GM19240 (cell line): ENCODE measurements at regions not wholly inside any gene's neighbourhood (a gene's known extent, or its start where the extent isn't known, plus 50 kb on each side); places are given as distances from the start of the nearest gene placed in this dataset.
A peak's percentile ranks its signal among the peaks of the same experiment; 100 is the strongest.

Source experiments
- DNase-seq: peaks from one replicate; pipeline ENCODE4 v3.0.0; 2011; ENCODE audit warnings: low spot score; ENCODE audit not compliant: insufficient read length

DNA sequence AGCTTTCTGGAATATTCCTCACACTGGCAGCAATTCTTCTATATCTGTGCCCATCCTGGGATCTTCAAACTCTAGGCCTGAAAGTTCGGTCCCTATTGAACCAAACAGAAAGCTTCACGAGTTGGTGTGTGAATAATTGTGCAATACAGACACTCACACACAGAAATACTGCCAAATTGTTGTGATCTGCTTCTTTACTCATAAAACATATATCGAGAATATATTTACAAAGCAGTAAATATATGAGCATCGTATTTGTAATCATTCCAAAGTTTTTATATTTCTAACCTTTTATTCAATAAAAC, 56.6 kb upstream of the BEX4 start:
- DNase-seq, result no peak

DNA sequence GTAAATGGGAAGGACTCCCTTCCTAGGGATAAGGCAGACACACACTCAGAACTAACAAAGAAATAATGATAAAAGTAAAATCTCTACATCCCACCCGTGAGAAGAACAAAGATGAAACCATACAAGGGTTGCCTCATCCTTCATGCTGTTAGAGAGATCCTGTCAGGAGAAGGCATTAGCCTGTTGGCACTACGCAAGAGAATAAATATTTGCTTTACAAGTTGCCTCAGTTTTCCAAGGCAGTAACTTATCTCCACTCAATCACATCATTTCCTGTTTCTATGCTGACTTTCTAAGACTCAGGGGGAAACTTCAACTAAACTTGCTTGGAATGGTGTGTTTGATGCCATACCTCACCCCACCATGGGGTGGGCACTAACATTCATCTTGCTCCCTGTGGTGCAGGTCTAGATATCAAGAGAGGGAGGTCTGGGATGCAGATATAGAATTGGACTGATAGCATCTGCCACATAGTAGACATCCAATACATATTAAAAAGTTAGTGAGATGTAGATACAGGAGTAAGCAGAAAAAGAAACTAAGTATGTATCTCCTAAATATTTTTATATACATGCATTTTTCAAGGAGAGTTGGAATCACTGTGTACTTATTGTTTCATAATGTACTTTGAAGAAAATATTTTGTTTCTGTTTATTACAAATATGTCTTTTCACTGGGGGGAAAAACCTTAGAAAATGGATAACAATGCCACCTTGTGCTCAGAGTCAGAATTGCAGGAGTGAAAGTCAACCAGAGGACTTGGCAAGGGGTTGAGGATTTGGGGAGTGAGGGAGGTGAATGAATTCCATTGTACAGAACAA, 57.2 kb upstream of the BEX4 start:
- peak; percentile 5 for DNase-seq

DNA sequence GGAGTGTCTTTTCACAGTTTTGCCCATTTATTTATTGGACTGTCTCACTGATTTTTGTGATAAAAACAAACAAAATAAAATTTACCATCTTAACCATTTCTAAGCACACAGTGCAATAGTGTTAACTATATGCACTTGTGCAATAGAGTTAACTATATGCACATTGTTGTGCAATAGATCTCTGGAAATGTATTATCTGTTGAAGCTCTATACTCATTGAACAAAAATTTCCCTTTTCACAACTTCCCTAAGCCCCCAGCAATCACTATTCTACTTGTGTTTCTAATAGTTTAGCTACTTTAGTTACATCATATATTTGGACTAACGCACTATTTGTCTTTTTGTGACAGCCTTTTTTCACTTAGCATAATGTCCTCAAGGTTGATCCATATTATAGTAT, 59.7 kb upstream of the BEX4 start:
- DNase-seq, result no peak

DNA sequence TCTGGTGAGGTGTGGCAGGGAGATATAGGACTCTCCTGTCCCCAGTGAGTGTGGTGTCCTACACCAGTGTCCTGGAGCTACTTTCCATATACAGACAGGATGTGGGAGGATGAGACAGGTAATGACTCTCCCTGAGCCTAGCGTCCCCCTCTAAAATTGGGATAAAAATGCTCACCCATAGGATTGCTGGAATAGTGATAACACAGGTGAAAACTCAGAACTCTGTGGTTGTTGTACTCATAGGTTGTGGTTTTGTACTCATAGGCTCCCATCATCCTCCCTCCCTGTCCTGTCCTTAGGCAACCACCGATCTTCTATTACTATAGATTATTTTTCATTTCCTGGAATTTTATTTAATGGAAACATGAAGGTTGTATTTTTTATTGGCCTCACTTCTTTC, 60.7 kb upstream of the NXF3 start:
- no peak for DNase-seq

DNA sequence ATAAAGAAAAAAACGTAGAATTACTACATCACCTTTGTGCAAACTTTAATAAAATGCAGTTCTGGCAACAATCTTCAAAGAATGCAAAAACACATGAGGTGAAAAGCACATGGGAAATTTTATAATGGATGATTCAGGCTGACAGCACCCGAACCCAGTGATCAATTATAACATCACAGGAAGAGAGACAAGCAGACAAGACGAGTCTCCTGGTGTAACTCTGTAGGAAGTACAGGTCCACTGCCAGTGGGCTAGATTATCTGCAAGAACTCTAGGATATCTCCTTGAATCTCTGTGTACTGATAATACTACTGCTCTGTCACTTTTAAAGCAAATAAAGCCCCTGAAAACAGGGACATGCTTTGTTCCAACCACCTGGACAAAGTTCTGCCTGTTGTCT, 58.9 kb upstream of the NXF3 start:
- no peak for DNase-seq

DNA sequence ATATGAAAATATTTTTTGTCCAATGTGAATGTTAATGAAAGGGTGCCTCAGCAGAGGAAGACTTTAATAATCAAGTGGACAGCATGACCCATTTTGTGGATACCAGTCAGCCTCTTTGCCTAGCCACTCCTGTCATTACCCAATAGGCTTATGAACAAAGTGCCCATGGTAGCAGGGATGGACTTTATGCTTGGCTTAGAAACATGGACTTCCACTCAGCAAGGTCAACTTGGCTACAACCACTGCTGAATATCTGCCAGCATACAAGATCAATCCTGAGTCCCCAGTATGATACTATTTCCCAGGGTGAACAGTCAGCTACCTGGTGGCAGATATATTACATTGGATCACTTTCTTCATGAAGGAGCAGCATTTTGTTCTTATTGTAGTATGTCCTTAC, 56.7 kb upstream of the NXF3 start:
- DNase-seq, result no peak

DNA sequence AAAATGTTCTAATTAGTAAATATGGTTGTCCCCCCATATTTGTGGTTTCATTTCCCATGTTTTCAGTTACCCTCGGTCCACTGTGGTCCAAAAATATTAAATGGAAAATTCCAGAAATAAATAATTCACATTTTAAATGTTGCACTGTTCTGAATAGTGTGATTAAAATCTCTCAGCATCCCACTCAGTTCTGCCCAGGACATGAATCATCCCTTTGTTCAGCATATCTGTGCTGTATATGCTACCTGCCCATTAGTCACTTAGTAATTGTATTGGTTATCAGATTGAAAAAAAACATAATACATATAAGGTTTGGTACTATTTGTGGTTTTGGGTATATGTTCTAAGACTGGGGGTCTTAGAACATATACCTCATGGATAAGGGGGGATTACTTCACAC, 55.1 kb upstream of the NXF3 start:
- no peak for DNase-seq
